HG03469 (cell line): ENCODE measurements at regions not wholly inside any gene's neighbourhood (a gene's known extent, or its start where the extent isn't known, plus 50 kb on each side); places are given as distances from the start of the nearest gene placed in this dataset.

ENCODE experiments used
- ATAC-seq: cut with Tn5 transposase; IDR thresholded peaks from one replicate; pipeline ENCODE4 v1.9.1; 2021; ENCODE audit warnings: mild to moderate bottlenecking, moderate library complexity, moderate number of reproducible peaks; ENCODE audit not compliant: unreplicated experiment

- no peak for ATAC-seq
These were observed 52.0 kb upstream of the GRAMD1B start for GRCh38 chr11:123378096-123378495.

- ATAC-seq = no peak
These were observed 52.7 kb upstream of the GRAMD1B start for GRCh38 chr11:123377355-123377754.

- no peak for ATAC-seq
These were observed 54.2 kb upstream of the GRAMD1B start for GRCh38 chr11:123375832-123376231.

GRCh38 chr11:123374622-123374968, 55.5 kb upstream of the GRAMD1B start:
- no peak for ATAC-seq

GRCh38 chr11:123373754-123374621, 56.1 kb upstream of the GRAMD1B start:
- no peak for ATAC-seq

- ATAC-seq = no peak
These were observed 58.4 kb upstream of the GRAMD1B start for GRCh38 chr11:123371506-123372297.

GRCh38 chr11:123366924-123367323, 63.1 kb upstream of the GRAMD1B start:
- ATAC-seq = no peak

- no peak for ATAC-seq
These were observed 64.1 kb upstream of the GRAMD1B start for GRCh38 chr11:123365955-123366354.

GRCh38 chr11:123364080-123364479, 66.0 kb upstream of the GRAMD1B start:
- no peak for ATAC-seq

GRCh38 chr11:123363556-123363955, 66.5 kb upstream of the GRAMD1B start:
- ATAC-seq = no peak

- ATAC-seq = no peak
These were observed 67.1 kb upstream of the GRAMD1B start for GRCh38 chr11:123362941-123363340.

- ATAC-seq = no peak
These were observed 67.9 kb upstream of the GRAMD1B start for GRCh38 chr11:123362186-123362585.

GRCh38 chr11:123361110-123361509, 69.0 kb upstream of the GRAMD1B start:
- ATAC-seq = no peak

- ATAC-seq = no peak
These were observed 69.7 kb upstream of the GRAMD1B start for GRCh38 chr11:123360267-123360936.

- no peak for ATAC-seq
These were observed 71.9 kb upstream of the GRAMD1B start for GRCh38 chr11:123357990-123358827.

- no peak for ATAC-seq
These were observed 72.6 kb upstream of the GRAMD1B start for GRCh38 chr11:123357353-123357989.

GRCh38 chr11:123356539-123356938, 73.5 kb upstream of the GRAMD1B start:
- ATAC-seq = no peak

GRCh38 chr11:123354371-123354975, 75.6 kb upstream of the GRAMD1B start:
- ATAC-seq = no peak

GRCh38 chr11:123351375-123351774, 78.7 kb upstream of the GRAMD1B start:
- ATAC-seq = no peak

- no peak for ATAC-seq
These were observed 80.7 kb upstream of the GRAMD1B start for GRCh38 chr11:123349382-123349781.
